ENCODE measurements at regions not wholly inside any gene's neighbourhood (a gene's known extent, or its start where the extent isn't known, plus 50 kb on each side); places are given as distances from the start of the nearest gene placed in this dataset.
A peak's percentile ranks its signal among the peaks of the same experiment; 100 is the strongest.
"Not testable (repeated sequence)": the region's sequence is repeated elsewhere in the genome, so short reads cannot be mapped to it uniquely, and the experiment has no call there.

DNA sequence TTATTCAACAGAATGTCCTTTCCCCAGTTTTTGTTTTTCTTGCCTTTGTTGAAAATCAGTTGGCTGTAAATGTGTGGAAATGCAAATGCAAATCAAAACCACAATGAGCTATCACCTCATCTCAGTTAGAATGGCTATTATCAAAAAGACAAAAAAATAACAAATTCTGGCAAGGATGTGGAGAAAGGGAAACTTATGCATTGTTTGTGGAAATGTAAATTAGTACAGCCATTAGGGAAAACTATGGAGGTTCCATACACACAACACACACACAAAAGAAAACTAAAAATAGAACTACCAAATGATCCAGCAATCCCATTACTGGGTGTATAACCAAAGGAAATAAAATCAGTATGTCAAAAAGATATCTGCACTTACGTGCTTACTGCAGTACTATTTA lies 518.8 kb upstream of the ATXN7L3B start:
- TF ChIP-seq, protein P1, sequence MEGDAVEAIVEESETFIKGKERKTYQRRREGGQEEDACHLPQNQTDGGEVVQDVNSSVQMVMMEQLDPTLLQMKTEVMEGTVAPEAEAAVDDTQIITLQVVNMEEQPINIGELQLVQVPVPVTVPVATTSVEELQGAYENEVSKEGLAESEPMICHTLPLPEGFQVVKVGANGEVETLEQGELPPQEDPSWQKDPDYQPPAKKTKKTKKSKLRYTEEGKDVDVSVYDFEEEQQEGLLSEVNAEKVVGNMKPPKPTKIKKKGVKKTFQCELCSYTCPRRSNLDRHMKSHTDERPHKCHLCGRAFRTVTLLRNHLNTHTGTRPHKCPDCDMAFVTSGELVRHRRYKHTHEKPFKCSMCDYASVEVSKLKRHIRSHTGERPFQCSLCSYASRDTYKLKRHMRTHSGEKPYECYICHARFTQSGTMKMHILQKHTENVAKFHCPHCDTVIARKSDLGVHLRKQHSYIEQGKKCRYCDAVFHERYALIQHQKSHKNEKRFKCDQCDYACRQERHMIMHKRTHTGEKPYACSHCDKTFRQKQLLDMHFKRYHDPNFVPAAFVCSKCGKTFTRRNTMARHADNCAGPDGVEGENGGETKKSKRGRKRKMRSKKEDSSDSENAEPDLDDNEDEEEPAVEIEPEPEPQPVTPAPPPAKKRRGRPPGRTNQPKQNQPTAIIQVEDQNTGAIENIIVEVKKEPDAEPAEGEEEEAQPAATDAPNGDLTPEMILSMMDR (IDR thresholded peaks at IDR 0.05; ENCODE audit: control insufficient read depth, extremely low read depth, insufficient read depth): no peak
- no peak overlapping the region for H3K4me3 ChIP-seq (ENCODE audit: low read depth, low read length)
- DNase-seq (ENCODE audit: low read depth): no peak

DNA sequence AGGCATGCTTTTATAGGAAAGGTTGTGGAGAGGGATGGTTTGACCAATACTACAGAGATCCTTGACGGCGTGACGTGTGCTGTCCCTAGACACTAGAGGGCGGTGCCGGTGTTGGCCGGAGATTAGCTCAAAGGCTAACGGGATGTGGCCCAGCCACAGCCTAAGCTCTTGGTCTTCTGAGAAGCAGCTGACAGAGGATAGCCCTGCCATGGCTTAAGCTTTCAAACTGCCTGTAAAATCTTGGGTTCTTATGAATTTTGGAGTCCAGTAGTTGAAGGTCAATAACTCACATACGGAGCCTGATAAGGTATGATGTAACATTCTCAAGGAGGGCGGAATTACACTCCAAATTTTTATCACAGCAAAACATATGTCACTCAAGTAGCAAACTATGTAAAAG lies 515.7 kb upstream of the ATXN7L3B start:
- TF ChIP-seq, protein P1 (IDR thresholded peaks at IDR 0.05; ENCODE audit: control insufficient read depth, extremely low read depth, insufficient read depth): peak; percentile 95
- peak; percentile 46 for DNase-seq (ENCODE audit: low read depth)
- H3K4me3 ChIP-seq (ENCODE audit: low read depth, low read length): no peak overlapping the region

DNA sequence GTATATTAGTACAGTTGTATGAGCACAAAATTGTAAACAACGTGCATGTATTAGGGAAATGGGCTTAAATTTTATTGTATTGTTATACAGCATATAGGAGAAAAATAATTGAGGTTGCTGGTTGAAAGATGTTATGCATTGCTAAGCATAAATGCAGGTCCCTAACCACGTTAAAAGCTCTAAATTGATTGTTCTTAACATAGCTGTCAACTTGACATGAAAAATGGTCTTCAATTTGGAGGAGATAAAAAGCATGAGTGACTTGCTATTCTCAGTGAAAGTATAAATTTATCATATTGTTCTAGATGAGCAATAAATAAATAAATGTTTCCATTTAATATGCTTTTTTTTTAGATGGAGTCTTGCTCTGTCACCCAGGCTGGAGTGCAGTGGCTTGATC lies 506.6 kb upstream of the ATXN7L3B start:
- no peak for DNase-seq (ENCODE audit: low read depth)
- no peak overlapping the region for H3K4me3 ChIP-seq (ENCODE audit: low read depth, low read length)
- TF ChIP-seq, protein P1 (IDR thresholded peaks at IDR 0.05; ENCODE audit: control insufficient read depth, extremely low read depth, insufficient read depth): no peak

DNA sequence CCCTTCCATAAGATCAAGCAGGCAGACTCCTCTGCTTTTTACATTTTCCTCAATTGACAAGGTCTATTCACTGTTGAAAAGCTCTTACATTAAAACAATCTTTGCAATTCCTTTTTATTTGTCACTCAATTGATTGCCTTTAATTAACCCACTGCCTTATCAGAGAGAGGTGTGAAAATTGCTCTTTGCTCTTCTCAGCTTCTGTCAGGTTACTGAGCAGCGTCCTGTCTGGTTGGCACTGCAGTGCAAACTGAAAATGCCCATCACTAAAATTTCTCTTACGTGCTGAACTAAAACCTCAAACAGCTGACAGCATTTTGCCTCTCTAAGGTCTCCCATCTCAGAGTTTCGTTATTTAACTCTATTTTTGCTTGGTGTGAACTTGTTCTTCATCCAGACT lies 504.1 kb upstream of the ATXN7L3B start:
- TF ChIP-seq, protein P1 (IDR thresholded peaks at IDR 0.05; ENCODE audit: control insufficient read depth, extremely low read depth, insufficient read depth): no peak
- H3K4me3 ChIP-seq (ENCODE audit: low read depth, low read length): no peak overlapping the region
- DNase-seq (ENCODE audit: low read depth): no peak

- not testable (repeated sequence) for DNase-seq (ENCODE audit: low read depth); H3K4me3 ChIP-seq (ENCODE audit: low read depth, low read length)
Measured at GRCh38 chr12:74039138-74039537, 498.5 kb upstream of the ATXN7L3B start.

GRCh38 chr12:74043343-74043742 lies 494.3 kb upstream of the ATXN7L3B start:
- H3K4me3 ChIP-seq (ENCODE audit: low read depth, low read length): no peak overlapping the region
- TF ChIP-seq, protein P1 (IDR thresholded peaks at IDR 0.05; ENCODE audit: control insufficient read depth, extremely low read depth, insufficient read depth): no peak
- peak; percentile 40 for DNase-seq (ENCODE audit: low read depth)

DNA sequence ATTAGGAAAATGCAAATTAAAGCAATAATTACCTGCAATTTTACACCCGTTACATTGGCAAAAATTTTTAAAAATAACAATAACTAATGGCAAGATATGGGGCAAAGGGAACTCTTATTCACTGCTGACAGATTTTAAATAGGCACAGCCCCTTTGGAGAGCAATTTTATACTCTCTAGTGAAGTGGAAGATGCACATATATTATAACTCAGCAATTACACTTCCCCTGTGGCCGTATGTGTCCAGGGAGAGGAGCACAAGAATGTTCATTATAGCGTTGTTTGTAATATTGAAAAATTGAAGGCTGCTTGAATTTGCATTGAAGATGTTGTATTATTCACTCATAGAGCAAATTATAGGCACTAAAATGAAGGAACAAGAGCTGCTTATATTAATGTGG lies 488.3 kb upstream of the ATXN7L3B start:
- H3K4me3 ChIP-seq (ENCODE audit: low read depth, low read length): no peak overlapping the region
- TF ChIP-seq, protein P1 (IDR thresholded peaks at IDR 0.05; ENCODE audit: control insufficient read depth, extremely low read depth, insufficient read depth): no peak
- DNase-seq (ENCODE audit: low read depth): no peak

Data from LNCaP clone FGC (cell line).